C4-2B (cell line): ENCODE measurements at regions not wholly inside any gene's neighbourhood (a gene's known extent, or its start where the extent isn't known, plus 50 kb on each side); places are given as distances from the start of the nearest gene placed in this dataset.

Source experiments
- ZFX ChIP-seq: fragments of 450-650 bp; IDR thresholded peaks from 2 replicates; pipeline ENCODE4 v1.6.1; 2017
- TF ChIP-seq, protein P1 (sequence below): fragments of 450-650 bp; conservative IDR thresholded peaks from 2 replicates; pipeline ENCODE4 v1.5.1; 2017; ENCODE audit warnings: mild to moderate bottlenecking

DNA sequence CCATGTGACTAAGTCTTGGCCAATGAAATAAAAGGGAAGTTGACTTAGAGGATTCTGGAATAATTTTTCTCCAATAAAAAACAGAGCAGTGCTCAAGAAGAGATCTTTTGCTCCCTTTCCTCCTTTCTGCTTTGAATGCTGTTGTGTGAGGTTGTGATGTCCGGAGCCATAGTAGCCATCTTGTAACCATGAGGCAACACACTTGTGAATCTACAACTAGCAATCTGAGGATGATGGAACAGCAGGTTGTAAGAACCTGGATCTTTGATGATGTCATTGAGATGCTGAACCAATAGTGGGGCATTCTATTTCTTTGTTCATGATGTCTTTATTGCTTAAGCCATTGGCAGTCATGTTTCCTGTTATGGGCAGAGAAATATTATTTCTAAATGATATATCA, 230.0 kb upstream of the SRRM4 start:
- TF ChIP-seq, protein P1, sequence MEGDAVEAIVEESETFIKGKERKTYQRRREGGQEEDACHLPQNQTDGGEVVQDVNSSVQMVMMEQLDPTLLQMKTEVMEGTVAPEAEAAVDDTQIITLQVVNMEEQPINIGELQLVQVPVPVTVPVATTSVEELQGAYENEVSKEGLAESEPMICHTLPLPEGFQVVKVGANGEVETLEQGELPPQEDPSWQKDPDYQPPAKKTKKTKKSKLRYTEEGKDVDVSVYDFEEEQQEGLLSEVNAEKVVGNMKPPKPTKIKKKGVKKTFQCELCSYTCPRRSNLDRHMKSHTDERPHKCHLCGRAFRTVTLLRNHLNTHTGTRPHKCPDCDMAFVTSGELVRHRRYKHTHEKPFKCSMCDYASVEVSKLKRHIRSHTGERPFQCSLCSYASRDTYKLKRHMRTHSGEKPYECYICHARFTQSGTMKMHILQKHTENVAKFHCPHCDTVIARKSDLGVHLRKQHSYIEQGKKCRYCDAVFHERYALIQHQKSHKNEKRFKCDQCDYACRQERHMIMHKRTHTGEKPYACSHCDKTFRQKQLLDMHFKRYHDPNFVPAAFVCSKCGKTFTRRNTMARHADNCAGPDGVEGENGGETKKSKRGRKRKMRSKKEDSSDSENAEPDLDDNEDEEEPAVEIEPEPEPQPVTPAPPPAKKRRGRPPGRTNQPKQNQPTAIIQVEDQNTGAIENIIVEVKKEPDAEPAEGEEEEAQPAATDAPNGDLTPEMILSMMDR = no peak
- no peak for TF ChIP-seq ZFX
